BLaER1 (cell line): ENCODE measurements at regions not wholly inside any gene's neighbourhood (a gene's known extent, or its start where the extent isn't known, plus 50 kb on each side); places are given as distances from the start of the nearest gene placed in this dataset.
A peak's percentile ranks its signal among the peaks of the same experiment; 100 is the strongest.

Experiments
- H3K27ac ChIP-seq: shearing (Covaris generic); formaldehyde crosslinking; 2 replicates; pipeline ENCODE4 v1.8.1; 2022
- H3K27me3 ChIP-seq: shearing (Covaris generic); formaldehyde crosslinking; 2 replicates; pipeline ENCODE4 v1.8.1; 2022
- H3K36me3 ChIP-seq: shearing (Covaris generic); formaldehyde crosslinking; 2 replicates; pipeline ENCODE4 v1.8.1; 2022
- H3K4me1 ChIP-seq: shearing (Covaris generic); formaldehyde crosslinking; 2 replicates; pipeline ENCODE4 v1.8.1; 2022
- H3K4me2 ChIP-seq: shearing (Covaris generic); formaldehyde crosslinking; 2 replicates; pipeline ENCODE4 v1.8.1; 2022
- H3K4me3 ChIP-seq: shearing (Covaris generic); formaldehyde crosslinking; 2 replicates; pipeline ENCODE4 v1.8.1; 2022
- H3K9ac ChIP-seq: shearing (Covaris generic); formaldehyde crosslinking; 2 replicates; pipeline ENCODE4 v1.8.1; 2022
- H3K9me3 ChIP-seq: shearing (Covaris generic); formaldehyde crosslinking; 2 replicates; pipeline ENCODE4 v1.8.1; 2022
- H4K20me1 ChIP-seq: shearing (Covaris generic); formaldehyde crosslinking; 2 replicates; pipeline ENCODE4 v1.8.1; 2022
- Cebpa-rat ChIP-seq: shearing (Covaris generic); IDR thresholded peaks from 2 replicates; pipeline ENCODE4 v1.8.1; 2022

DNA sequence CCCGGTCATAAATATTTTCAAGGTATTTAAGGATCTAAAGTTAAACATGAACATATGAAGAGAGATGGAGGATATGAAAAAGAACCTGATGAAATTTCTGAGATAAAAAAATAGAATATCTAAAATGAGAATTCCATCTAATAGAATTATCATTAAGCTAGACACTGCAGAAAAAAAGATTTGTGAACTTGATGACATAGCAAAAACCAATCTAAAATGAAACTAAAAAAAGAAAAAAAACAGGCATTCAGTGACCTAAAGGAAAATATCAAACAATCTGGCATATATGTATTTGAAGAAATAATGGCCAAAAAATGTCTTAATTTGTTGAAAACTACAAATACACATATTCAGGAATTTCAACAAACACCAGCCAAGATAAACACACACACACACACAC, 81.6 kb upstream of the ZC3H12C start:
- peaks cover 50% of the 10 kb centered on the region for H3K9me3 ChIP-seq
- H3K4me3 ChIP-seq, result no peak overlapping the region
- no peaks in the 10 kb centered on the region for H3K36me3 ChIP-seq
- no peaks in the 10 kb centered on the region for H4K20me1 ChIP-seq
- H3K27me3 ChIP-seq, result no peaks in the 10 kb centered on the region
- H3K9ac ChIP-seq, result no peak overlapping the region
- no peak for TF ChIP-seq Cebpa-rat
- no peaks in the 10 kb centered on the region for H3K4me1 ChIP-seq
- no peak overlapping the region for H3K4me2 ChIP-seq
- H3K27ac ChIP-seq, result no peak overlapping the region

DNA sequence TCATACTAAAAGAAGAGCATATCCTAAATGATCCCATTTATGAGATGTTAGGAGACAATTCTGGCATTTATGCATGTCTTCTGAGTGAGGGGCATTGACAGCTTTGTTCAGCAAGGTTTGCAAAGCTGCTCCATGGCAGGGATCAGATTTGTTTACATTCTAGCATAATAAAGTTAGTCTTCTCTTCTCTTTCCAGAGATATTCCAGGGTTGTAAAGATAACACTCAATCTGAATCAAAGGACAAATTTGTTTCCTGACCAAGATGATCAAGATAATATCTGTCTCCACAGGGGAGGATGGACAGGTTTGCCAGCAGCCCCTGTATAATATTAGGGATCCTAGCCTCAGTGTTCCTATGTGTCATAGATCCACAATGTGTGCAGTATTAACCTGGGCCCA, 77.5 kb upstream of the ZC3H12C start:
- H3K27ac ChIP-seq, result no peak overlapping the region
- peaks cover 38% of the 10 kb centered on the region for H3K9me3 ChIP-seq
- H3K4me3 ChIP-seq, result no peak overlapping the region
- no peak overlapping the region for H3K4me2 ChIP-seq
- no peak for TF ChIP-seq Cebpa-rat
- H4K20me1 ChIP-seq, result no peaks in the 10 kb centered on the region
- no peak overlapping the region for H3K9ac ChIP-seq
- H3K4me1 ChIP-seq, result no peaks in the 10 kb centered on the region
- H3K36me3 ChIP-seq, result no peaks in the 10 kb centered on the region
- H3K27me3 ChIP-seq, result no peaks in the 10 kb centered on the region

DNA sequence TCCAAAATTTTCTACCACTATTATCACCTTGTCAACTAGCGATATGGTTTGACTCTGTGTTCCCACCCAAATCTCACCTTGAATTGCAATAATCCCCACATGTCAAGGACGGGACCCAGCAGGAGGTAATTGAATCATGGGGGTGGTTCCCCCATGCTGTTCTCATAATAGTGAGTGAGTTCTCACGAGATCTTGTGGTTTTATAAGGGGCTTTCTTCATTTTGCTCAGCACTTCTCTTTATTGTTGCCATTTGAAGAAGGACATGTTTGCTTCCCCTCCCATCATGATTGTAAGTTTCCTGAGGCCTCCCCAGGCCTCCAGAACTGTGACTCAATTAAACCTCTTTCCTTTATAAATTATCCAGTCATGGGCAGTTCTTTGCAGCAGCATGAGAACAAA, 73.5 kb upstream of the ZC3H12C start:
- Histone ChIP-seq H3K4me3 (no peak overlapping the region), H3K27me3 (no peaks in the 10 kb centered on the region), H3K9me3 (peaks cover 7% of the 10 kb centered on the region; the same call in 1 of the 2 replicates), H4K20me1 (no peaks in the 10 kb centered on the region), H3K4me2 (no peak overlapping the region), H3K9ac (no peak overlapping the region), H3K27ac (no peak overlapping the region), H3K36me3 (no peaks in the 10 kb centered on the region), H3K4me1 (no peaks in the 10 kb centered on the region)
- TF ChIP-seq Cebpa-rat, result no peak

DNA sequence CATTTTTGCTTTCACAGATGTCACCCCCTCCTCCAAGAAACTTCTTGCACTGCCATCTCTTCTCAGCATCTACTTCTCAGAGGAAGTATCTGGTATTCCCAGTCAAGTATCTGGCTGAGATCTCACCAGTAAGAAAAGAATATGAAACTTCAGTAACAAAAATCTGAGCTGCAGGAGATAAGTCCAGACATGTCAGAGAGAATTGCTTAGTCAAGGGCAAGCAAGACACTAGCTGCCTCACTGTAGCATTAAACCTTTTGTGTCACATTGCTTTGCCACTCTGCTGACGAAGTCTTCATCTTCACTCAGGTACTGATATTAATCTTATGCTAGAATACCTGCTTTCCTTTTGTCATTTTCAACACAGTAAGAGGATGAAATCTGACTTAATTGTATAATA, 70.6 kb upstream of the ZC3H12C start:
- H3K9me3 ChIP-seq, result peaks cover 6% of the 10 kb centered on the region; the same call in 1 of the 2 replicates
- no peak for TF ChIP-seq Cebpa-rat
- no peaks in the 10 kb centered on the region for H4K20me1 ChIP-seq
- H3K4me1 ChIP-seq, result peaks cover 23% of the 10 kb centered on the region
- no peaks in the 10 kb centered on the region for H3K36me3 ChIP-seq
- no peak overlapping the region for H3K4me2 ChIP-seq
- H3K27me3 ChIP-seq, result no peaks in the 10 kb centered on the region
- H3K27ac ChIP-seq, result no peak overlapping the region
- no peak overlapping the region for H3K9ac ChIP-seq
- no peak overlapping the region for H3K4me3 ChIP-seq

DNA sequence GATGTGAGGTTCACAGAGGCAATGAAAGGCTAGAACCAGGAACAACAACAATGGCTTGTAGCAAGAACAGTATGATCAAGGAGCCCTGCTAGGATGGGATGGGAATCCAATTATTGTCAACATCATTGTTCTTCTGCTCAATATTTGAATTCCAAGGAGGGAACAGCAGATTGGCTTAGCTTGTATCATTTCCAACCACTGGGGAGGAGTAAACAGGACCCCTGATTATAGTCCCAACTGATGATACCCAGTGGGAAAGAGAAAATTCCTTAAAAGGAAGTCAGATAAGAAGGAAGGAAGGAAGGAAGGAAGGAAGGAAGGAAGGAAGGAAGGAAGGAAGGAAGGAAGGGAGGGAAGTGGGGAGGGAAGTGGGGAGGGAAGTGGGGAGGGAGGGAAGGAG, 69.5 kb upstream of the ZC3H12C start:
- no peaks in the 10 kb centered on the region for H3K36me3 ChIP-seq
- H3K4me2 ChIP-seq, result no peak overlapping the region
- peaks cover 13% of the 10 kb centered on the region for H3K9me3 ChIP-seq
- H3K27ac ChIP-seq, result no peak overlapping the region
- H4K20me1 ChIP-seq, result no peaks in the 10 kb centered on the region
- no peak overlapping the region for H3K9ac ChIP-seq
- no peak overlapping the region for H3K4me3 ChIP-seq
- peaks cover 34% of the 10 kb centered on the region for H3K4me1 ChIP-seq
- no peaks in the 10 kb centered on the region for H3K27me3 ChIP-seq
- TF ChIP-seq Cebpa-rat, result no peak

DNA sequence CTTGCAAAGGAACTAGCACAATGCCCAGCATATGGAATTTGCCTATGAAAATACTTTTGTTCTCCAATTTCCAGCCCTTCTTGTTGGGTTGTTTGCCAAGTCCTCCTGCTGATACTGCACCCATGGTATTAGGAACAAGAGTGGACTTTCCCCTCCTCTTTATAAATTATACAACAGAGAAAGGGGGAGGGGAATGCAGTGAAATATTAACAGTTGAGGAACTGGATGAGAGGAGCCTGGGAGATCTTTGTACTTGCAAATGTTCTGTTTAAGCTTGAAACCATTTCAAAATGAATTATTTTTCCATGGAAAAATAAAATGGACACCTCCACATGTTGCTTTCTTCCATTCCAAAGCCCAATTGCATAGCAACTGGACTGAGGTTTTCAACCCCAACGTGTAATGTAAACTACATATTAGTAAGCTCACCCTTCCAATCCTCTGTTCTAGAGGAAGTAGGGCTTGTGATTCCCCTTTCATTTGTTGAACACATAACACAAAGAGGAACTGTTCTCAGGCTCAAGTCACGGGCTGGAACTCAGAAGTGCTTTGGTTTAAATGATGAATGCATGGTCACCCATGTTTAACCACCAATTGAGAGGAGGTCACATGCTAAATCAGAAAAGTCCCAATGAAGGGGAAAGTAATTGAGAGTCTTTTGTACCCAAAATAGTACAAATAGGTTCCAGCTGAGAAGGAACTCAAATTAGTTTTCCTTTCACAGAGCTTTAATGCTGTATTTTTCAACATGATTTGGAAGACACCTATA, 66.2 kb upstream of the ZC3H12C start:
- Histone ChIP-seq H3K4me2 (peak overlapping the region; percentile 70), H3K27me3 (no peaks in the 10 kb centered on the region), H3K36me3 (no peaks in the 10 kb centered on the region), H3K4me1 (peaks cover 37% of the 10 kb centered on the region), H3K9ac (no peak overlapping the region), H3K9me3 (peaks cover 24% of the 10 kb centered on the region), H3K27ac (peak overlapping the region; percentile 10; the same call in 1 of the 2 replicates), H4K20me1 (no peaks in the 10 kb centered on the region), H3K4me3 (no peak overlapping the region; the same call in 1 of the 2 replicates)
- no peak for TF ChIP-seq Cebpa-rat

DNA sequence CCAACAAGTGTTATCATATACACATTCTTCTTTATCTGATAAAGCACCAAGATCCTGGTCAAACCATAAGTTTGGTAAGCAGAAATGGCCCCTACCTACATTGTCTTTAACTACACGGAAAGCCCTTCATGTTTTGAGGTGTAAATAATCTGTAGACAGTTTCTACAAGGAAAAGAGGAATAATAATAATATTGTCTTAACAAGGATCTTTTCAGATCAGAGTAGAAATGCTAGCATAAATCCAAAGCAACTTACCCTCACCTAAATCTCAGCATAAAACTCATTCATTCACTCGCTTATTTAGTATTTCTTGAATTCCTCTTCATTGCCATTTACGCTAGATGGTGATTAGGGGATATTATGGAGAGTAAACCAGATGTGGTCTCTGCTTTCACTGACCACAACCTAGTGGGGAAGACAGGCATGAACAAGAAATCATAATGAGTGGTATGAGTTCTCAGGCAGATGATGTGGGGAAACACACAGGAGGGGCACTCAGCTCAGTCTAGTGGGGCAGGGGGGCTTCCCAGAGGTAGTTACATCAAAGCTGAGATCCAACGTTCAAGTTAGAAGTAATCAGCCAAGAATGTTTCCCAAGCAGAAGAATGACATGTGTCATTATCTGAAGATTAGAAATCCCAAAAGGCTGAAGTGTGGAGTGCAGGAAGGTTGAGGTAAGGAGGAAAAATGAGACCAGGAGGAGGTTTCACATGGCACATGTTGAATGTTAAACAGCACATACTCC, 65.4 kb upstream of the ZC3H12C start:
- no peaks in the 10 kb centered on the region for H3K27me3 ChIP-seq
- no peak overlapping the region; the same call in 1 of the 2 replicates for H3K4me3 ChIP-seq
- TF ChIP-seq Cebpa-rat, result no peak
- H3K27ac ChIP-seq, result no peak overlapping the region
- peak overlapping the region; percentile 70 for H3K4me2 ChIP-seq
- H3K9me3 ChIP-seq, result peaks cover 22% of the 10 kb centered on the region
- H3K9ac ChIP-seq, result no peak overlapping the region
- peaks cover 37% of the 10 kb centered on the region for H3K4me1 ChIP-seq
- H4K20me1 ChIP-seq, result no peaks in the 10 kb centered on the region
- no peaks in the 10 kb centered on the region for H3K36me3 ChIP-seq

DNA sequence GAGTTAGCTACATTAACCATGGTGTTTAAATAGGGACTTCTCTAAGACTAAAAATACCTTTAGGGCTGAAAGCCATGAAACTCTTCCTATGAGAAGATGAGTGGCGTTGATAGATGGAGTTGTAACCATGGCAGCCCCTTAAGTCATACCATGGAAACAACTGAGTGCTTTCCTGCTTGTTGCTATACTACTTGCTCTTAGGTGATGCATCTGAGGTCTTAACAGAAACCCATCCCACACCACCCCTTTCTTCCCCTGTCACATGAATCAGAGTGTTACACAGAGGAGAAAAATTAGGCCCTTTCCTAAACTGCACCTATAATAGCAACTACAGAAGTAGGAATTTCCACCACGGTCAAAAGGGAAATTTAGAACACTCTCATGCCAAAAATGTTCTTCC, 64.3 kb upstream of the ZC3H12C start:
- TF ChIP-seq Cebpa-rat, result no peak
- Histone ChIP-seq H3K4me2 (no peak overlapping the region), H3K27ac (no peak overlapping the region), H3K9me3 (peaks cover 17% of the 10 kb centered on the region), H3K27me3 (no peaks in the 10 kb centered on the region), H3K4me3 (no peak overlapping the region), H4K20me1 (no peaks in the 10 kb centered on the region), H3K9ac (no peak overlapping the region), H3K4me1 (peaks cover 37% of the 10 kb centered on the region), H3K36me3 (no peaks in the 10 kb centered on the region)

DNA sequence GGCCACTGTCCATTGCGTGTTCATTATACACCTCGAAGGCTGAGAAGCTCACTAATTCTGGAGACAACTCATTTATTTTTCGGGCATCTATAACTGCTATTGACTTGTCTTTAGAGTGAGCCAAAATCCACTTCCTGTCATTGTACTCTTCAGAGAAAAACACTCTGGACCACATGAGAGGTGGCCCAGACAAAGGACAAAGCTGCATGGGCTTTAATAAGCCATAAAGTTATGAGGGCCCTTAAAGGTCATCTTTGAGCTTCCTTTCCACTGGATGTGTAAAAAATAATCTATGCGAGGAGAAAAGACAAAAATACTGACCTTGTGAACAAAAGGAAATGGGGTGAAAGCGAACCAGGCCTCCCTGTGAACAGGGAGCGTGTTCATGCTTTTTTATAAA, 63.5 kb upstream of the ZC3H12C start:
- H3K27ac ChIP-seq, result no peak overlapping the region
- H4K20me1 ChIP-seq, result no peaks in the 10 kb centered on the region
- H3K4me1 ChIP-seq, result peaks cover 37% of the 10 kb centered on the region
- H3K9ac ChIP-seq, result no peak overlapping the region
- TF ChIP-seq Cebpa-rat, result no peak
- peaks cover 17% of the 10 kb centered on the region for H3K9me3 ChIP-seq
- no peak overlapping the region for H3K4me2 ChIP-seq
- H3K36me3 ChIP-seq, result no peaks in the 10 kb centered on the region
- no peak overlapping the region for H3K4me3 ChIP-seq
- no peaks in the 10 kb centered on the region for H3K27me3 ChIP-seq

DNA sequence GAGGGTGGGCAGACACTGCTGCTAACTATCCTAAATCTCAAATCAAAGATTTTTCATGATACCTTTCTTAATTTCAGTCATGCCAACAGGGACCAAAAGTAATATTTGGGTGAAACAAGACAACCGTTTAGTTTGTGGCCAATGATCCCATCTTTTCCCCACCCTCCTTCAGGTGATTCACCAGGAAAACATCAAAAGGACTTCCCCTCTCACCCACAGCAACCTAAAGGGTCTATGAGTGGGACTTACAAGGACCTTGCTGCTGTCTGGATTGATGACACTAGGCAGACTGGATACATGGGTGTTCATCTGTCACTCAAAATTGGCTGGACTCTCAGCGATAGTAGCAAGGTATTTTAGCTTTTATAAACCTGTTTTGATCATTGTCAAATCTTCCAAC, 62.0 kb upstream of the ZC3H12C start:
- Histone ChIP-seq H3K9ac (no peak overlapping the region), H3K9me3 (peaks cover 17% of the 10 kb centered on the region), H4K20me1 (no peaks in the 10 kb centered on the region), H3K36me3 (no peaks in the 10 kb centered on the region), H3K4me1 (peaks cover 28% of the 10 kb centered on the region), H3K4me3 (no peak overlapping the region), H3K27ac (no peak overlapping the region), H3K4me2 (no peak overlapping the region), H3K27me3 (no peaks in the 10 kb centered on the region)
- TF ChIP-seq Cebpa-rat, result no peak
